Neuronal stem cell (in vitro differentiated cells): ENCODE measurements at regions not wholly inside any gene's neighbourhood (a gene's known extent, or its start where the extent isn't known, plus 50 kb on each side); places are given as distances from the start of the nearest gene placed in this dataset.

ENCODE experiments used
- DNase-seq: peaks from one replicate; pipeline ENCODE4 v3.0.0-alpha.2; 2013; ENCODE audit warnings: low spot score
- H2AFZ ChIP-seq: one replicate; pipeline ENCODE4 v1.6.1; 2013; ENCODE audit warnings: mild to moderate bottlenecking, low read length, inconsistent platforms
- H2AK5ac ChIP-seq: 2 replicates; pipeline ENCODE4 v1.6.1; 2013; ENCODE audit warnings: low read depth, mild to moderate bottlenecking, inconsistent platforms, low read length, moderate library complexity, mixed read lengths
- H2BK120ac ChIP-seq: 2 replicates; pipeline ENCODE4 v1.6.1; 2013; ENCODE audit warnings: low read depth, mild to moderate bottlenecking, inconsistent platforms, low read length, moderate library complexity, mixed read lengths
- H2BK12ac ChIP-seq: one replicate; pipeline ENCODE4 v1.6.1; 2013; ENCODE audit warnings: low read length, inconsistent platforms
- H2BK15ac ChIP-seq: 2 replicates; pipeline ENCODE4 v1.6.1; 2013; ENCODE audit warnings: mild to moderate bottlenecking, low read length, inconsistent platforms, mixed read lengths
- H2BK5ac ChIP-seq: one replicate; pipeline ENCODE4 v1.6.1; 2013; ENCODE audit warnings: inconsistent platforms, mild to moderate bottlenecking, low read length, moderate library complexity
- H3K14ac ChIP-seq: one replicate; pipeline ENCODE4 v1.6.1; 2013; ENCODE audit warnings: low read length, inconsistent platforms
- H3K18ac ChIP-seq: 2 replicates; pipeline ENCODE4 v1.6.1; 2013; ENCODE audit warnings: low read length, inconsistent platforms
- H3K23ac ChIP-seq: 2 replicates; pipeline ENCODE4 v1.6.1; 2013; ENCODE audit warnings: low read depth, mild to moderate bottlenecking, mixed read lengths, low read length, inconsistent platforms; ENCODE audit not compliant: poor library complexity
- H3K27ac ChIP-seq: replicated peaks from 3 replicates; pipeline ENCODE4 v1.5.1; 2013; ENCODE audit warnings: low read length, inconsistent platforms
- H3K27me3 ChIP-seq, 3 experiments: 2 replicates each; pipeline ENCODE4 v1.6.1; 2013; ENCODE audit warnings: low read length in 3 of 3, mild to moderate bottlenecking in 2 of 3, inconsistent platforms in 1 of 3, low read depth in 1 of 3, mixed read lengths in 1 of 3, moderate library complexity in 1 of 3; ENCODE audit not compliant: control insufficient read depth in 3 of 3, insufficient read depth in 3 of 3
- H3K36me3 ChIP-seq, 2 donors: replicated peaks in 1 of 2; 2 replicates each; pipeline ENCODE4 v1.6.1; 2013; ENCODE audit warnings: low read length in 2 of 2; ENCODE audit not compliant: control insufficient read depth in 2 of 2, insufficient read depth in 2 of 2
- H3K4ac ChIP-seq: 2 replicates; pipeline ENCODE4 v1.6.1; 2013; ENCODE audit warnings: inconsistent platforms, mild to moderate bottlenecking, low read length, moderate library complexity
- H3K4me1 ChIP-seq, 2 donors: 1 replicate in 1 of 2; 2 replicates in 1 of 2; pipeline ENCODE4 v1.6.1; 2013; ENCODE audit warnings: low read length in 2 of 2, low read depth in 1 of 2; ENCODE audit not compliant: control insufficient read depth in 2 of 2, insufficient read depth in 1 of 2
- H3K4me2 ChIP-seq: one replicate; pipeline ENCODE4 v1.6.1; 2013; ENCODE audit warnings: mild to moderate bottlenecking, low read length, inconsistent platforms; ENCODE audit not compliant: insufficient read depth, poor library complexity, severe bottlenecking
- H3K4me3 ChIP-seq, 2 donors: 2 replicates each; pipeline ENCODE4 v1.5.1; 2013; ENCODE audit warnings: low read length in 2 of 2, mild to moderate bottlenecking in 2 of 2, inconsistent platforms in 1 of 2, moderate library complexity in 1 of 2
- H3K79me1 ChIP-seq: one replicate; pipeline ENCODE4 v1.6.1; 2013; ENCODE audit warnings: low read depth, mild to moderate bottlenecking, inconsistent platforms, low read length, moderate library complexity
- H3K9ac ChIP-seq: one replicate; pipeline ENCODE4 v1.6.1; 2013; ENCODE audit warnings: mild to moderate bottlenecking, low read depth, low read length, inconsistent platforms; ENCODE audit not compliant: poor library complexity
- H3K9me3 ChIP-seq, 2 donors: replicated peaks in 1 of 2; 2 replicates each; pipeline versions ENCODE3 to v1.6.1; 2013; ENCODE audit warnings: low read length in 2 of 2, mild to moderate bottlenecking in 2 of 2, inconsistent platforms in 1 of 2, low read depth in 1 of 2, mixed read lengths in 1 of 2, moderate library complexity in 1 of 2; ENCODE audit not compliant: control insufficient read depth in 2 of 2, insufficient read depth in 1 of 2
- H4K8ac ChIP-seq: one replicate; pipeline ENCODE4 v1.6.1; 2013; ENCODE audit warnings: low read depth, mild to moderate bottlenecking, inconsistent platforms, low read length, moderate library complexity
- H4K91ac ChIP-seq: one replicate; pipeline ENCODE4 v1.6.1; 2013; ENCODE audit warnings: low read length, low read depth, mild to moderate bottlenecking, inconsistent platforms; ENCODE audit not compliant: poor library complexity
- WGBS, 2 donors: extraction: QIAGEN DNeasy Blood & Tissue Kit; methylation state at CpG; one replicate each; pipeline ENCODE4 v1.1.7; 2013; ENCODE audit warnings: missing lambda C conversion rate in 2 of 2, mixed read lengths in 1 of 2; ENCODE audit not compliant: insufficient read length in 2 of 2, insufficient replicate concordance in 1 of 2; ENCODE audit errors: extremely low coverage in 2 of 2; 5-methylcytosine and 5-hydroxymethylcytosine counted together

GRCh38 chr4:54417476-54417875 lies 188.4 kb downstream of the PDGFRA start:
- peaks cover 0 to 3% of the 10 kb centered on the region in 2 donors for H3K9me3 ChIP-seq
- H3K4me2 ChIP-seq, result no peak overlapping the region
- no peak overlapping the region for H3K4ac ChIP-seq
- H2BK120ac ChIP-seq, result no peak overlapping the region
- H3K79me1 ChIP-seq, result no peaks in the 10 kb centered on the region
- no peak overlapping the region for H2BK15ac ChIP-seq
- no peak overlapping the region for H3K14ac ChIP-seq
- no peak overlapping the region for H3K18ac ChIP-seq
- H3K36me3 ChIP-seq, result no peaks in the 10 kb centered on the region
- H2BK5ac ChIP-seq, result no peak overlapping the region
- no peak overlapping the region for H2AK5ac ChIP-seq
- DNase-seq, result no peak
- no peak overlapping the region for H3K4me3 ChIP-seq
- H3K27ac ChIP-seq, result no peak overlapping the region
- H4K8ac ChIP-seq, result no peak overlapping the region
- WGBS, 2 donors, result no CpG with 5 or more reads among the region's 2 CpGs
- H3K23ac ChIP-seq, result no peak overlapping the region
- no peak overlapping the region for H3K9ac ChIP-seq
- no peak overlapping the region for H4K91ac ChIP-seq
- H2AFZ ChIP-seq, result no peak overlapping the region
- H3K4me1 ChIP-seq, result no peaks in the 10 kb centered on the region
- no peak overlapping the region for H2BK12ac ChIP-seq
- no peaks in the 10 kb centered on the region for H3K27me3 ChIP-seq

- Histone ChIP-seq H3K23ac (no peak overlapping the region), H2BK120ac (no peak overlapping the region)
Measured at GRCh38 chr4:54418468-54418867, 189.4 kb downstream of the PDGFRA start.

GRCh38 chr4:54423066-54423465 lies 194.0 kb downstream of the PDGFRA start:
- Histone ChIP-seq H2BK12ac (no peak overlapping the region), H2BK120ac (no peak overlapping the region), H2BK5ac (no peak overlapping the region), H3K79me1 (no peaks in the 10 kb centered on the region), H3K9ac (no peak overlapping the region), H4K8ac (no peak overlapping the region), H3K27me3 (no peaks in the 10 kb centered on the region), H2BK15ac (no peak overlapping the region), H3K36me3 (no peaks in the 10 kb centered on the region), H3K14ac (no peak overlapping the region), H3K4me3 (no peak overlapping the region), H3K27ac (no peak overlapping the region), H4K91ac (no peak overlapping the region), H2AFZ (no peak overlapping the region), H3K18ac (no peak overlapping the region), H3K9me3 (peaks cover 0 to 3% of the 10 kb centered on the region in 2 donors), H3K4me2 (no peak overlapping the region), H3K23ac (no peak overlapping the region), H3K4ac (no peak overlapping the region), H2AK5ac (no peak overlapping the region), H3K4me1 (no peaks in the 10 kb centered on the region)
- no peak for DNase-seq
- WGBS, 2 donors, result no CpG with 5 or more reads among the region's 1 CpG

More at GRCh38 chr4:54418468-54418867, 189.4 kb downstream of the PDGFRA start:
- Histone ChIP-seq H3K27ac (no peak overlapping the region), H3K18ac (no peak overlapping the region), H3K4me2 (no peak overlapping the region), H2BK12ac (no peak overlapping the region), H3K9ac (no peak overlapping the region), H2BK5ac (no peak overlapping the region), H3K36me3 (no peaks in the 10 kb centered on the region), H3K4me1 (no peaks in the 10 kb centered on the region), H3K4me3 (no peak overlapping the region), H2AK5ac (no peak overlapping the region), H3K27me3 (no peaks in the 10 kb centered on the region), H3K14ac (no peak overlapping the region), H2AFZ (no peak overlapping the region), H4K8ac (no peak overlapping the region), H3K79me1 (no peaks in the 10 kb centered on the region), H2BK15ac (no peak overlapping the region), H3K4ac (no peak overlapping the region), H4K91ac (no peak overlapping the region), H3K9me3 (peaks cover 0 to 3% of the 10 kb centered on the region in 2 donors)
- no CpG with 5 or more reads among the region's 5 CpGs for WGBS, 2 donors
- DNase-seq, result no peak

- no peak overlapping the region for H2BK120ac ChIP-seq
- H3K36me3 ChIP-seq, result no peaks in the 10 kb centered on the region
- WGBS, 2 donors, result no CpG with 5 or more reads among the region's 2 CpGs
Measured at GRCh38 chr4:54427826-54428225, 198.7 kb downstream of the PDGFRA start.

More at GRCh38 chr4:54427826-54428225, 198.7 kb downstream of the PDGFRA start:
- no peak overlapping the region for H3K4me2 ChIP-seq
- no peaks in the 10 kb centered on the region for H3K4me1 ChIP-seq
- no peak overlapping the region for H3K4ac ChIP-seq
- no peak overlapping the region for H3K4me3 ChIP-seq
- no peak overlapping the region for H2BK5ac ChIP-seq
- no peak overlapping the region for H4K91ac ChIP-seq
- H3K27ac ChIP-seq, result no peak overlapping the region
- H3K9ac ChIP-seq, result no peak overlapping the region
- H2AFZ ChIP-seq, result no peak overlapping the region
- H2BK12ac ChIP-seq, result no peak overlapping the region
- DNase-seq, result no peak
- no peak overlapping the region for H3K18ac ChIP-seq
- H3K23ac ChIP-seq, result no peak overlapping the region
- no peak overlapping the region for H2BK15ac ChIP-seq
- H4K8ac ChIP-seq, result no peak overlapping the region
- peaks cover 0 to 2% (median 0%) of the 10 kb centered on the region in 3 experiments for H3K27me3 ChIP-seq
- H2AK5ac ChIP-seq, result no peak overlapping the region
- H3K79me1 ChIP-seq, result no peaks in the 10 kb centered on the region
- no peak overlapping the region for H3K14ac ChIP-seq
- H3K9me3 ChIP-seq, result no peaks in the 10 kb centered on the region
